ENCODE measurements at regions not wholly inside any gene's neighbourhood (a gene's known extent, or its start where the extent isn't known, plus 50 kb on each side); places are given as distances from the start of the nearest gene placed in this dataset.

GRCh38 chr7:96920064-96920463, 85.3 kb upstream of the DLX6 start:
- TF ChIP-seq EZH2 (IDR thresholded peaks at IDR 0.05; ENCODE audit: insufficient read depth, poor library complexity, severe bottlenecking) (no peak), EZH2phosphoT487 (IDR thresholded peaks at IDR 0.05; ENCODE audit: insufficient read depth, low read depth) (no peak)
